GM18498 (cell line): ENCODE measurements at regions not wholly inside any gene's neighbourhood (a gene's known extent, or its start where the extent isn't known, plus 50 kb on each side); places are given as distances from the start of the nearest gene placed in this dataset.

Experiments used
- ATAC-seq: cut with Tn5 transposase; IDR thresholded peaks from one replicate; pipeline ENCODE4 v1.9.1; 2021; ENCODE audit warnings: mild to moderate bottlenecking, moderate library complexity; ENCODE audit not compliant: unreplicated experiment

- ATAC-seq = no peak
These were observed 167.6 kb upstream of the FSTL4 start for GRCh38 chr5:133779828-133780475.

GRCh38 chr5:133778636-133779035 is 166.3 kb upstream of the FSTL4 start:
- no peak for ATAC-seq

GRCh38 chr5:133777951-133778350 is 165.6 kb upstream of the FSTL4 start:
- no peak for ATAC-seq

GRCh38 chr5:133775584-133776304 is 163.4 kb upstream of the FSTL4 start:
- no peak for ATAC-seq

- no peak for ATAC-seq
These were observed 161.2 kb upstream of the FSTL4 start for GRCh38 chr5:133773247-133774202.

- no peak for ATAC-seq
These were observed 157.5 kb upstream of the FSTL4 start for GRCh38 chr5:133769842-133770241.

- no peak for ATAC-seq
These were observed 151.4 kb upstream of the FSTL4 start for GRCh38 chr5:133763744-133764143.

- ATAC-seq = no peak
These were observed 149.3 kb upstream of the FSTL4 start for GRCh38 chr5:133761632-133762031.

GRCh38 chr5:133760532-133760931 is 148.2 kb upstream of the FSTL4 start:
- no peak for ATAC-seq

GRCh38 chr5:133758641-133759040 is 146.3 kb upstream of the FSTL4 start:
- no peak for ATAC-seq

GRCh38 chr5:133757396-133757945 is 145.1 kb upstream of the FSTL4 start:
- ATAC-seq = no peak

- ATAC-seq = no peak
These were observed 144.4 kb upstream of the FSTL4 start for GRCh38 chr5:133756756-133757155.

- ATAC-seq = no peak
These were observed 143.7 kb upstream of the FSTL4 start for GRCh38 chr5:133756036-133756435.

- ATAC-seq = peak; percentile 55
These were observed 142.3 kb upstream of the FSTL4 start for GRCh38 chr5:133754575-133755169.

- no peak for ATAC-seq
These were observed 141.5 kb upstream of the FSTL4 start for GRCh38 chr5:133753856-133754255.

GRCh38 chr5:133751846-133752245 is 139.5 kb upstream of the FSTL4 start:
- ATAC-seq = no peak

GRCh38 chr5:133751421-133751820 is 139.1 kb upstream of the FSTL4 start:
- no peak for ATAC-seq

GRCh38 chr5:133750856-133751255 is 138.5 kb upstream of the FSTL4 start:
- ATAC-seq = no peak

- ATAC-seq = no peak
These were observed 138.0 kb upstream of the FSTL4 start for GRCh38 chr5:133750356-133750755.

GRCh38 chr5:133749331-133749985 is 137.1 kb upstream of the FSTL4 start:
- ATAC-seq = no peak
